SU-DHL-6 (cell line): ENCODE measurements at regions not wholly inside any gene's neighbourhood (a gene's known extent, or its start where the extent isn't known, plus 50 kb on each side); places are given as distances from the start of the nearest gene placed in this dataset.

ENCODE experiments used
- EZH2phosphoT487 ChIP-seq: fragments of 200-600 bp; sonication (generic), shearing (Covaris generic); conservative IDR thresholded peaks from 2 replicates; pipeline ENCODE4 v1.6.1; 2018; ENCODE audit warnings: mild to moderate bottlenecking, antibody characterized with exemption, low read length, moderate library complexity, mixed read lengths
- TF ChIP-seq, protein P1 (sequence below): fragments of 200-600 bp; sonication (generic); IDR thresholded peaks from one replicate; pipeline ENCODE4 v1.5.1; 2017; ENCODE audit warnings: antibody characterized with exemption, mild to moderate bottlenecking, low read length, moderate library complexity; ENCODE audit not compliant: insufficient read depth, poor library complexity, severe bottlenecking

- TF ChIP-seq EZH2phosphoT487 = no peak
- TF ChIP-seq, protein P1, sequence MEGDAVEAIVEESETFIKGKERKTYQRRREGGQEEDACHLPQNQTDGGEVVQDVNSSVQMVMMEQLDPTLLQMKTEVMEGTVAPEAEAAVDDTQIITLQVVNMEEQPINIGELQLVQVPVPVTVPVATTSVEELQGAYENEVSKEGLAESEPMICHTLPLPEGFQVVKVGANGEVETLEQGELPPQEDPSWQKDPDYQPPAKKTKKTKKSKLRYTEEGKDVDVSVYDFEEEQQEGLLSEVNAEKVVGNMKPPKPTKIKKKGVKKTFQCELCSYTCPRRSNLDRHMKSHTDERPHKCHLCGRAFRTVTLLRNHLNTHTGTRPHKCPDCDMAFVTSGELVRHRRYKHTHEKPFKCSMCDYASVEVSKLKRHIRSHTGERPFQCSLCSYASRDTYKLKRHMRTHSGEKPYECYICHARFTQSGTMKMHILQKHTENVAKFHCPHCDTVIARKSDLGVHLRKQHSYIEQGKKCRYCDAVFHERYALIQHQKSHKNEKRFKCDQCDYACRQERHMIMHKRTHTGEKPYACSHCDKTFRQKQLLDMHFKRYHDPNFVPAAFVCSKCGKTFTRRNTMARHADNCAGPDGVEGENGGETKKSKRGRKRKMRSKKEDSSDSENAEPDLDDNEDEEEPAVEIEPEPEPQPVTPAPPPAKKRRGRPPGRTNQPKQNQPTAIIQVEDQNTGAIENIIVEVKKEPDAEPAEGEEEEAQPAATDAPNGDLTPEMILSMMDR = no peak
Observed at GRCh38 chr3:46112984-46113383, 85.7 kb upstream of the XCR1 start.
